ENCODE measurements at regions not wholly inside any gene's neighbourhood (a gene's known extent, or its start where the extent isn't known, plus 50 kb on each side); places are given as distances from the start of the nearest gene placed in this dataset.

DNA sequence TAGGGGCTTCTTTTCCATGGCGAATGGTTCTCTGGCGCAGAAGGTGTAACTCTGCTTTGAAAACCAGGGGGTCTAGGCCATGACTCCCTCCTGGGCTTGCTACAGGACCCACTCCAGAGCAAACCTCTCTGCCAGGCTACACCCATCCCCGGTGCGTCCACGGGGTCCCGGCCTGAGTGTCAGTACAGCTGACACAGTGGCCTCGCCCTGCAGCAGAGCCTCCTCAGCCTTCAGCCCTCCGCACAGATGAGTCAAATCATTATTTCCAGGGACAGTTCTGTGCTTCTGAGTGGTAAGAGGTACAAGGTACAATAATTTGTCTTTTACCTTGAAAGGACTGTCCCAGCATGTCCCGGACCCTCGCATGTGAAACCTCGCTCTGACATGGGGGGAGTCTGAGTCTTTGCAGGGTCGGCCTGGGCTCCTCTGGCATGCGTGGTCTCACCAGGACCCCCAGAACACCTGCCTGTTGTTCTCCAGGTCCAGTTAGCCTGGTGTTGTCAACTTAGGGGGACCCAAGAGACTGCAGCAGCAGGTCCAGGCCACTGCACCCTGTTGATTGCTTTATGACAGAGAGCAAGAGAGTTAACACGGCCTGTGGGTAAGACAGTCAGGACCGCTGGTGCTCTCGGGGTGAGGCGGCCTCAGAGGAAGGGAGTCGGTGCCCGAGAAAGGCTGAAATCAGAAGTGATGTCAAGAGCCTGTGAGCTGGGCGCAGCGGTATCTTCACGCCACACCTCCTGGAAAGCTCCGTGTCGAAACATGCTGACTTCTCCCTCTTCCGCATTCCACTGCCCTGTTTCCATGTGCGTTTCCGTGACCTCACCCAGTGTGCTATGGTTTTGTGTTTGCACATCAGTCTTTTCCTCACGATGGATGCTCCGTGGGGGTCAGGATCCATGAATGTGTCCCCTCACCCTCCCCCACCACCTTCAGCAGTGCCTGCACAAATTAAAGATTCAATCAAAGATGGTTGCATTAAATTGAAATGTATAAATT, 340.1 kb downstream of the EIPR1 start:
- WGBS, 2 donors (ENCODE audit: low coverage in 1 of 2) = 85 to 92% methylated on average over 10 to 24 of the region's 29 CpGs
- Histone ChIP-seq H3K27ac (no peak overlapping the region), H3K27me3 (no peaks in the 10 kb centered on the region), H3K36me3 (no peaks in the 10 kb centered on the region), H3K9me3 (no peaks in the 10 kb centered on the region), H3K4me3 (no peak overlapping the region), H3K4me1 (peaks cover 0 to 4% (median 1%) of the 10 kb centered on the region in 4 donors)
- intact Hi-C loops (cut with DNase I; ENCODE audit: low total_unique reads) (no loop called here), in situ Hi-C loops (cut with MboI; ENCODE audit: low pct_ligation_motif_present in 1 of 4, low pct_unique_long_range_greater_than_20kb in 1 of 4, low sequenced_read_pairs in 3 of 4) (no loop called here)
- no peak for DNase-seq
- no peak for TF ChIP-seq EP300 (IDR thresholded peaks at IDR 0.05; ENCODE audit: low read depth)
- TF ChIP-seq POLR2AphosphoS5 (IDR thresholded peaks at IDR 0.05) = no peak
- TF ChIP-seq, protein P1, sequence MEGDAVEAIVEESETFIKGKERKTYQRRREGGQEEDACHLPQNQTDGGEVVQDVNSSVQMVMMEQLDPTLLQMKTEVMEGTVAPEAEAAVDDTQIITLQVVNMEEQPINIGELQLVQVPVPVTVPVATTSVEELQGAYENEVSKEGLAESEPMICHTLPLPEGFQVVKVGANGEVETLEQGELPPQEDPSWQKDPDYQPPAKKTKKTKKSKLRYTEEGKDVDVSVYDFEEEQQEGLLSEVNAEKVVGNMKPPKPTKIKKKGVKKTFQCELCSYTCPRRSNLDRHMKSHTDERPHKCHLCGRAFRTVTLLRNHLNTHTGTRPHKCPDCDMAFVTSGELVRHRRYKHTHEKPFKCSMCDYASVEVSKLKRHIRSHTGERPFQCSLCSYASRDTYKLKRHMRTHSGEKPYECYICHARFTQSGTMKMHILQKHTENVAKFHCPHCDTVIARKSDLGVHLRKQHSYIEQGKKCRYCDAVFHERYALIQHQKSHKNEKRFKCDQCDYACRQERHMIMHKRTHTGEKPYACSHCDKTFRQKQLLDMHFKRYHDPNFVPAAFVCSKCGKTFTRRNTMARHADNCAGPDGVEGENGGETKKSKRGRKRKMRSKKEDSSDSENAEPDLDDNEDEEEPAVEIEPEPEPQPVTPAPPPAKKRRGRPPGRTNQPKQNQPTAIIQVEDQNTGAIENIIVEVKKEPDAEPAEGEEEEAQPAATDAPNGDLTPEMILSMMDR (IDR thresholded peaks at IDR 0.05) = no peak
- no peak for TF ChIP-seq POLR2A (IDR thresholded peaks at IDR 0.05)

DNA sequence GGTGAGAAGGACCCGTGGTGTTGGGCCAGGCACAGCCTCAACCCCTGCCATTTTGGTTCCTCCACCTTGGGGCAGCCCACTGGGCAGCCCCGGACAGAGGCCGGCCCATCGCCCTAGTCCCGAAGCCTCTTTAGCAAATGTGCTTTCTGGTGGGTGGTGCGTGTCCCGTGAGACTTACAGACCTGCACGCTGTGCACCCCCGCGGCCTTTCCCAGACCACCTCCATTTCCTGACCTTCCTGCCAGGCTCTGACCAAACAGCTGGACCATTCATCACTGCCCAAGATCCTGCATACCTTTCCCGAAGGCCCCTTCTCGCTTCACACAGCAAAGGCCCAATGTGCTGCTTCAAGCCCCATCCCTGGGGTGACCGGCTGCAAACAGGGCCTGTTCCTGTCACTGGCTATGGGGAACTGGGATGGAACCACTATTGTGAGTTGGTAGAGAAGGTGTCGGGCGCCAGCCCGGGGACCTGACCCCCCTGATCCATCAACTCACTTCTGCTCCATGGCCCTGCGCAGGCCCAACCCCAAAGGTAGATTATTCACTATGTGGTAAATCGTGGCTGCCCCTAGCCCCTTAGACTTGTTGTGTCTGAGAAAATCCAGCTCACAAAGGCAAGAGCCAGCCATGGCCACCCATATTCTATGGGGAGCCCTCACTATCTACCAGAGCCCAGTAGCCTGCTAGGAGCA, 341.0 kb downstream of the EIPR1 start:
- TF ChIP-seq POLR2AphosphoS5 (IDR thresholded peaks at IDR 0.05) (no peak), EP300 (IDR thresholded peaks at IDR 0.05; ENCODE audit: low read depth) (no peak), POLR2A (IDR thresholded peaks at IDR 0.05) (no peak)
- TF ChIP-seq, protein P1 (IDR thresholded peaks at IDR 0.05) = no peak
- WGBS, 2 donors (ENCODE audit: low coverage in 1 of 2) = 92 to 94% methylated on average over 6 to 18 of the region's 18 CpGs
- H3K4me3 ChIP-seq = no peak overlapping the region
- in situ Hi-C loops (cut with MboI; ENCODE audit: low pct_ligation_motif_present in 1 of 4, low pct_unique_long_range_greater_than_20kb in 1 of 4, low sequenced_read_pairs in 3 of 4) = no loop called here
- intact Hi-C loops (cut with DNase I; ENCODE audit: low total_unique reads) = no loop called here
- H3K9me3 ChIP-seq = no peaks in the 10 kb centered on the region
- H3K27ac ChIP-seq = no peak overlapping the region
- H3K27me3 ChIP-seq = no peaks in the 10 kb centered on the region
- H3K4me1 ChIP-seq = no peaks in the 10 kb centered on the region
- no peak for DNase-seq
- no peaks in the 10 kb centered on the region for H3K36me3 ChIP-seq

DNA sequence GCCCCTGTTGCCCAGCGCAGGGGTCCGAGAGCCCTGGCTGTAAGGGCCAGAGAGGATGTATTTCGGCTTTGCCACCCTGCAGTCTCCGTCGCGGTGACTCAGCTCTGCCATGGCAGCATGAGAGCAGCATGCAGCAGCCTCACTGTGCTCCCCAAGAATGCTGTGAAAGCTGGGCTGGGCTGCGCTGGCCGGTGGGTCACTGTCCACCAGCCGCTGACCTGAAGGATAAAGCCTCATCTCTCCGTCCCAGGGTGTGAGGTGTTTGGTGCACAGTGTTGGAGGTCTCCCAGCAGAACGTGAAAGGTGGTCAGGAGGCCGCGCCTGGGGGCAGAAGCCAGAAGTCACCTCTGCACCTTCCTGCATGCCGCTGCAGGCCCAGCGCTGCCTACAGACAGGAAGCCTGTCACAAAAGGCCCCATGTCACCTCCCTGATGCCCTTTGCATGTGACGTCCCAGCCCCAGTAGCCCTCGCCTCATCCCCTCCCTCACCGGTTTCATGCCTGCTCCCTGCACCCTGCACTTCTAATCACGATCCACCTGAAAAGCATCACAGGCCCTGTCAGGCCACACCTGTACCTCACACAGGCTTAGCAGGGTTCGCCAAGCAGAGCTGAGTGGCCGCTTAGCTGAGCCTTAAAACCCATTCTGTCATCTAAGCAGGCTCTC, 342.1 kb downstream of the EIPR1 start:
- no peak for DNase-seq
- H3K4me1 ChIP-seq = no peaks in the 10 kb centered on the region
- H3K27me3 ChIP-seq = no peaks in the 10 kb centered on the region
- TF ChIP-seq POLR2A (IDR thresholded peaks at IDR 0.05) (no peak), EP300 (IDR thresholded peaks at IDR 0.05; ENCODE audit: low read depth) (no peak), POLR2AphosphoS5 (IDR thresholded peaks at IDR 0.05) (no peak)
- TF ChIP-seq, protein P1 (IDR thresholded peaks at IDR 0.05) = no peak
- in situ Hi-C loops (cut with MboI; ENCODE audit: low pct_ligation_motif_present in 1 of 4, low pct_unique_long_range_greater_than_20kb in 1 of 4, low sequenced_read_pairs in 3 of 4) (no loop called here), intact Hi-C loops (cut with DNase I; ENCODE audit: low total_unique reads) (no loop called here)
- no peak overlapping the region for H3K4me3 ChIP-seq
- H3K9me3 ChIP-seq = no peaks in the 10 kb centered on the region
- 92 to 100% methylated on average over 1 to 21 of the region's 21 CpGs for WGBS, 2 donors (ENCODE audit: low coverage in 1 of 2)
- no peak overlapping the region for H3K27ac ChIP-seq
- H3K36me3 ChIP-seq = no peaks in the 10 kb centered on the region

DNA sequence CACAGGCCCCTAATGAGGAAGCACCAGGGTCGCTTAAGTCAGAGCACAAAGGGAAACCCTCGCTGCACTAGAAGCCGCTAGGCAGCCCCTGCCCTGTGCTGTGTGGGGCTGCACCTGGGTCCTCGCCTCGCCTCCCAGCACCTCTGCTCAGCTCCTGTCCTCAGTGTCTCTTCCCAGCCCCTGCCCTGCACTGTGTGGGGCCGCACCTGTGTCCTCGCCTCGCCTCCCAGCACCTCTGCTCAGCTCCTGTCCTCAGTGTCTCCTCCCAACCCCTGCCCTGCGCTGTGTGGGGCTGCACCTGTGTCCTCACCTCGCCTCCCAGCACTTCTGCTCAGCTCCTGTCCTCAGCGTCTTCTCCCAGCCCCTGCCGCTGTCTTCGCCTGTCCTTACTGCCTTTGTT, 342.8 kb downstream of the EIPR1 start:
- no peak overlapping the region for H3K27ac ChIP-seq
- H3K9me3 ChIP-seq = no peaks in the 10 kb centered on the region
- H3K36me3 ChIP-seq = no peaks in the 10 kb centered on the region
- 75 to 81% methylated on average over 7 to 13 of the region's 13 CpGs for WGBS, 2 donors (ENCODE audit: low coverage in 1 of 2)
- in situ Hi-C loops (cut with MboI; ENCODE audit: low pct_ligation_motif_present in 1 of 4, low pct_unique_long_range_greater_than_20kb in 1 of 4, low sequenced_read_pairs in 3 of 4) = no loop called here
- H3K4me1 ChIP-seq = no peaks in the 10 kb centered on the region
- H3K27me3 ChIP-seq = no peaks in the 10 kb centered on the region
- no peak for DNase-seq
- TF ChIP-seq, protein P1 (IDR thresholded peaks at IDR 0.05) = no peak
- intact Hi-C loops (cut with DNase I; ENCODE audit: low total_unique reads) = loop anchor here (5.0 kb wide), 1 partner anchor 803 kb away; no protein-coding TSS in a partner anchor
- H3K4me3 ChIP-seq = no peak overlapping the region
